Cardiac fibroblast (primary cell): ENCODE measurements at regions not wholly inside any gene's neighbourhood (a gene's known extent, or its start where the extent isn't known, plus 50 kb on each side); places are given as distances from the start of the nearest gene placed in this dataset.

Source experiments
- DNase-seq, 2 donors: peaks; one replicate each; pipeline versions ENCODE4 v3.0.0 to v3.0.0-alpha.2; 2010; ENCODE audit warnings: low read depth in 2 of 2
- H3K4me3 ChIP-seq, 2 donors: replicated peaks in 1 of 2; 1 replicate in 1 of 2; 2 replicates in 1 of 2; pipeline ENCODE4 v1.5.1; 2011; ENCODE audit warnings: low read depth in 2 of 2, low read length in 2 of 2, mild to moderate bottlenecking in 2 of 2, moderate library complexity in 1 of 2
- CTCF ChIP-seq: IDR thresholded peaks from one replicate; pipeline ENCODE4 v1.5.1; 2011; ENCODE audit warnings: low read depth, mild to moderate bottlenecking, low read length, inconsistent platforms

GRCh38 chr4:72216539-72217277, 184.9 kb downstream of the NPFFR2 start:
- TF ChIP-seq CTCF, result no peak
- DNase-seq, result no peak
- no peak overlapping the region for H3K4me3 ChIP-seq

GRCh38 chr4:72218953-72219352, 187.2 kb downstream of the NPFFR2 start:
- DNase-seq, result no peak
- no peak for TF ChIP-seq CTCF
- H3K4me3 ChIP-seq, result no peak overlapping the region
